Inflammatory macrophage treated with lipopolysaccharide for 1 hour (primary cell): ENCODE measurements at regions not wholly inside any gene's neighbourhood (a gene's known extent, or its start where the extent isn't known, plus 50 kb on each side); places are given as distances from the start of the nearest gene placed in this dataset.

ENCODE experiments used
- DNase-seq, 2 donors: peaks; one replicate each; pipeline ENCODE4 v3.0.0-alpha.2; 2020 to 2022

GRCh38 chrX:14164828-14165227, 135.1 kb upstream of the GEMIN8 start:
- no peak for DNase-seq

- DNase-seq, result no peak
Measured at GRCh38 chrX:14125462-14125861, 95.8 kb upstream of the GEMIN8 start.

GRCh38 chrX:14124562-14124961, 94.9 kb upstream of the GEMIN8 start:
- DNase-seq, result no peak

GRCh38 chrX:14095702-14096101, 66.0 kb upstream of the GEMIN8 start:
- DNase-seq, result peak; percentile 11 to 14

GRCh38 chrX:14094191-14094590, 64.5 kb upstream of the GEMIN8 start:
- DNase-seq, result no peak

GRCh38 chrX:14084466-14084865, 54.8 kb upstream of the GEMIN8 start:
- no peak for DNase-seq

GRCh38 chrX:14083783-14084182, 54.1 kb upstream of the GEMIN8 start:
- DNase-seq, result no peak

- no peak for DNase-seq
Measured at GRCh38 chrX:14079891-14080430, 50.3 kb upstream of the GEMIN8 start.
